Right atrium auricular region (tissue), 2 donors: ENCODE measurements at regions not wholly inside any gene's neighbourhood (a gene's known extent, or its start where the extent isn't known, plus 50 kb on each side); places are given as distances from the start of the nearest gene placed in this dataset.
A peak's percentile ranks its signal among the peaks of the same experiment; 100 is the strongest.

Experiments used
- DNase-seq: peaks from one replicate; pipeline ENCODE4 v3.0.0-alpha.2; 2019; ENCODE audit warnings: low spot score
- H3K27ac ChIP-seq, 2 donors: fragments of 200-600 bp; sonication (generic); 1 replicate in 1 of 2; 2 replicates in 1 of 2; pipeline ENCODE4 v1.5.1; 2016 to 2019
- H3K27me3 ChIP-seq, 2 donors: fragments of 200-600 bp; sonication (generic); one replicate each; pipeline versions ENCODE4 v1.5.1 to v1.6.0; 2017 to 2019
- H3K36me3 ChIP-seq: fragments of 200-600 bp; sonication (generic); one replicate; pipeline ENCODE4 v1.5.1; 2016
- H3K4me1 ChIP-seq, 2 donors: fragments of 200-600 bp; sonication (generic); one replicate each; pipeline versions ENCODE4 v1.5.1 to v1.6.0; 2017 to 2019
- H3K4me3 ChIP-seq, 2 donors: fragments of 200-600 bp; sonication (generic); 1 replicate in 1 of 2; 2 replicates in 1 of 2; pipeline ENCODE4 v1.5.1; 2017 to 2019; ENCODE audit warnings: mild to moderate bottlenecking in 1 of 2, moderate library complexity in 1 of 2
- H3K9me3 ChIP-seq, 2 donors: fragments of 200-600 bp; sonication (generic); one replicate each; pipeline ENCODE4 v1.5.1; 2019
- TF ChIP-seq, protein P1 (sequence below), 2 donors: fragments of 200-600 bp; sonication (generic); IDR thresholded peaks; one replicate each; pipeline ENCODE4 v1.5.1; 2019; ENCODE audit warnings: antibody characterized with exemption in 2 of 2

DNA sequence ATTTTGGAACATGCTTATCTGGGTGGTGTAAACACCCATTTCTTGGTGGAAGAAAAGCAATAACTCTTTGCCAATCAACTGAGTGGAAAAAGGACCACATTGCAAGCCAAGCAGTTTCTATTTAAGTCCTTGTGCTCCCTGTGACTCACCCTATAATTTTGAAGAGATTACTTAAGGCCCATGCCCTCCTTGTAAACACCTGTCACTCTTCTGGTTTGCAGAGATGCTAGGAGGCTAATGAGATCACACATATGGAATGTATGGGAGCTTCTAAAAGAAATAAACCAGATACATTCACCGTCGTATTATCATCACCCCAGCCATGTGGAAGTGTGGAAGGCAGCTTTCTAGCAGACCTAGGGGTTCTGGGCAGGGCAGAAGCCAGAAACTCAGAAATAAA, 337.1 kb downstream of the GADD45G start:
- DNase-seq, result peak; percentile 13
- H3K27me3 ChIP-seq, result no peaks in the 10 kb centered on the region
- no peak overlapping the region for H3K4me3 ChIP-seq
- TF ChIP-seq, protein P1, sequence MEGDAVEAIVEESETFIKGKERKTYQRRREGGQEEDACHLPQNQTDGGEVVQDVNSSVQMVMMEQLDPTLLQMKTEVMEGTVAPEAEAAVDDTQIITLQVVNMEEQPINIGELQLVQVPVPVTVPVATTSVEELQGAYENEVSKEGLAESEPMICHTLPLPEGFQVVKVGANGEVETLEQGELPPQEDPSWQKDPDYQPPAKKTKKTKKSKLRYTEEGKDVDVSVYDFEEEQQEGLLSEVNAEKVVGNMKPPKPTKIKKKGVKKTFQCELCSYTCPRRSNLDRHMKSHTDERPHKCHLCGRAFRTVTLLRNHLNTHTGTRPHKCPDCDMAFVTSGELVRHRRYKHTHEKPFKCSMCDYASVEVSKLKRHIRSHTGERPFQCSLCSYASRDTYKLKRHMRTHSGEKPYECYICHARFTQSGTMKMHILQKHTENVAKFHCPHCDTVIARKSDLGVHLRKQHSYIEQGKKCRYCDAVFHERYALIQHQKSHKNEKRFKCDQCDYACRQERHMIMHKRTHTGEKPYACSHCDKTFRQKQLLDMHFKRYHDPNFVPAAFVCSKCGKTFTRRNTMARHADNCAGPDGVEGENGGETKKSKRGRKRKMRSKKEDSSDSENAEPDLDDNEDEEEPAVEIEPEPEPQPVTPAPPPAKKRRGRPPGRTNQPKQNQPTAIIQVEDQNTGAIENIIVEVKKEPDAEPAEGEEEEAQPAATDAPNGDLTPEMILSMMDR (IDR thresholded peaks at IDR 0.05), result no peak
- H3K4me1 ChIP-seq, result no peaks in the 10 kb centered on the region
- no peak overlapping the region for H3K27ac ChIP-seq
- H3K36me3 ChIP-seq, result no peaks in the 10 kb centered on the region
- no peaks in the 10 kb centered on the region for H3K9me3 ChIP-seq

GRCh38 chr9:89942643-89943042, 337.8 kb downstream of the GADD45G start:
- DNase-seq, result peak; percentile 42
- no peak overlapping the region for H3K27ac ChIP-seq
- no peaks in the 10 kb centered on the region for H3K4me1 ChIP-seq
- no peaks in the 10 kb centered on the region for H3K9me3 ChIP-seq
- no peaks in the 10 kb centered on the region for H3K36me3 ChIP-seq
- H3K27me3 ChIP-seq, result no peaks in the 10 kb centered on the region
- TF ChIP-seq, protein P1 (IDR thresholded peaks at IDR 0.05), result no peak
- no peak overlapping the region for H3K4me3 ChIP-seq

DNA sequence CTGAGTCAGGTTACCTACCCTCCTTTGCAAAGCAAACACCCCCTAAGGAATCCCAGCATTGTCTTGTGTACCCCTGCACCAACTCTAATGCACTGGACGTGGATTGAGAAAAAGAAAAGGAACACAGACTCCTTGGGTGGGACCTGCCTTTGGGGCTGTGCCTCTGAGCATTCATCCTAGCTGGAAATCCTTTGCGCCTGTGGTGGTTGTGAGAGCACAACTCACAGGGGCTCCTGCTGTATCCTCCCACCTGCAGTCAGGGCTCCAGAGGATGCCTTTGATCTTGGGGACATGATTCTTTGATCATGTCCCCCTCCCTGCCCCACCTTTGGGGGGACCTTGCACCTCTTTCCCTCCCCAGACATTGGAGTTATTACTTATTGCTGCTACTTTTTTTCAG, 338.5 kb downstream of the GADD45G start:
- H3K9me3 ChIP-seq, result no peaks in the 10 kb centered on the region
- H3K27me3 ChIP-seq, result no peaks in the 10 kb centered on the region
- TF ChIP-seq, protein P1 (IDR thresholded peaks at IDR 0.05), result no peak
- peak; percentile 30 for DNase-seq
- H3K4me3 ChIP-seq, result no peak overlapping the region
- H3K36me3 ChIP-seq, result no peaks in the 10 kb centered on the region
- no peaks in the 10 kb centered on the region for H3K4me1 ChIP-seq
- H3K27ac ChIP-seq, result no peak overlapping the region

- Histone ChIP-seq H3K4me3 (no peak overlapping the region), H3K9me3 (no peaks in the 10 kb centered on the region), H3K4me1 (no peaks in the 10 kb centered on the region), H3K27ac (no peak overlapping the region), H3K36me3 (no peaks in the 10 kb centered on the region), H3K27me3 (no peaks in the 10 kb centered on the region)
- no peak for DNase-seq
- TF ChIP-seq, protein P1 (IDR thresholded peaks at IDR 0.05), result no peak
These were observed 338.9 kb downstream of the GADD45G start for GRCh38 chr9:89943728-89944127.

DNA sequence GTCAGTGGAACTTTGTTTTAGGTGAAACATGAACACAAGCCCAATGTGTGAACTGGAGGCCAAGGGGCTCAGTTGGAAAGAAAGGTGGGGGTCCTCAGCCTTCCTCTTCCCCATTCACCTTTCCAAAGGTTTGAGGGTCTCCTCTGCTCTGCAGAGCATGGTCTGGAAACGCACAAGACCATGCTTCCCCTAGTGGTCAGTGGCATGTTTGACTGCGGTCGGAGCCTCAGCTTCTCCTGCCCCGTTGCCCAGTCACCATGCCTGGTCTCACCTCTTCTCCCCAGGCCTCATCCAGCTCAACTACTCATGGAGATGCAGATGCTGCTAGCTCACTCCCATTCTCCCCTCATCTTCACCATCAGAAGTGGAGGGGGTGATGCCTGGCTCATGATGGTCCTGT, 340.3 kb downstream of the GADD45G start:
- H3K9me3 ChIP-seq, result no peaks in the 10 kb centered on the region
- TF ChIP-seq, protein P1 (IDR thresholded peaks at IDR 0.05), result peak in 1 of 2 donors; percentile 21
- H3K27ac ChIP-seq, result no peak overlapping the region
- peak; percentile 21 for DNase-seq
- no peaks in the 10 kb centered on the region for H3K27me3 ChIP-seq
- H3K36me3 ChIP-seq, result no peaks in the 10 kb centered on the region
- no peaks in the 10 kb centered on the region for H3K4me1 ChIP-seq
- no peak overlapping the region for H3K4me3 ChIP-seq

- no peaks in the 10 kb centered on the region for H3K27me3 ChIP-seq
These were observed 341.9 kb downstream of the GADD45G start for GRCh38 chr9:89946741-89947140.

More at GRCh38 chr9:89946741-89947140, 341.9 kb downstream of the GADD45G start:
- Histone ChIP-seq H3K9me3 (no peaks in the 10 kb centered on the region), H3K4me3 (no peak overlapping the region), H3K27ac (no peak overlapping the region), H3K4me1 (no peaks in the 10 kb centered on the region), H3K36me3 (no peaks in the 10 kb centered on the region)
- TF ChIP-seq, protein P1 (IDR thresholded peaks at IDR 0.05), result no peak
- no peak for DNase-seq
